Right lobe of liver (tissue), 6 donors: ENCODE measurements at regions not wholly inside any gene's neighbourhood (a gene's known extent, or its start where the extent isn't known, plus 50 kb on each side); places are given as distances from the start of the nearest gene placed in this dataset.

Experiments used
- ATAC-seq, 4 donors: fragments of 200-7000 bp; cut with Tn5 transposase; one replicate each; pipeline ENCODE4 v1.9.1; 2020; ENCODE audit warnings: mild to moderate bottlenecking in 4 of 4, moderate library complexity in 4 of 4
- DNase-seq, 3 donors: peaks; one replicate each; pipeline ENCODE4 v3.0.0-alpha.2; 2020
- H3K27ac ChIP-seq, 3 donors: fragments of 200-600 bp; one replicate each; pipeline ENCODE4 v1.8.0; 2022
- H3K27me3 ChIP-seq, 2 donors: fragments of 200-600 bp; one replicate each; pipeline ENCODE4 v1.8.0; 2022
- H3K36me3 ChIP-seq, 4 donors: fragments of 200-600 bp; sonication (generic) in 1 of 4; one replicate each; pipeline versions ENCODE4 v1.5.1 to v1.8.0; 2017 to 2022; ENCODE audit warnings: control low read depth in 1 of 4
- H3K4me1 ChIP-seq, 4 donors: fragments of 200-600 bp; sonication (generic) in 1 of 4; one replicate each; pipeline versions ENCODE4 v1.5.1 to v1.8.0; 2017 to 2022; ENCODE audit warnings: control low read depth in 1 of 4
- H3K4me3 ChIP-seq, 3 donors: fragments of 200-600 bp; one replicate each; pipeline ENCODE4 v1.8.0; 2022
- H3K9me3 ChIP-seq, 4 donors: fragments of 200-600 bp; sonication (generic) in 1 of 4; one replicate each; pipeline versions ENCODE4 v1.5.1 to v1.8.0; 2017 to 2022; ENCODE audit warnings: control low read depth in 1 of 4
- POLR2A ChIP-seq: fragments of 450-650 bp; IDR thresholded peaks from one replicate; pipeline ENCODE4 v1.6.1; 2017; ENCODE audit warnings: antibody characterized with exemption, mild to moderate bottlenecking
- WGBS: methylation state at CpG from one replicate; pipeline ENCODE4 v1.1.6; 2018; ENCODE audit warnings: low coverage, low lambda C conversion rate; ENCODE audit not compliant: insufficient coverage; ENCODE audit errors: missing lambda C conversion rate; 5-methylcytosine and 5-hydroxymethylcytosine counted together
- intact Hi-C, 2 donors: fragments of 100-400 bp; cut with DNase I; formaldehyde crosslinking; loops; one replicate each; pipeline versions ENCODE4 v1.11.2 to v1.14.1; 2022
- TF ChIP-seq, protein P1 (sequence below), 4 donors: fragments of 200-600 bp in 3 of 4; fragments of 450-650 bp in 1 of 4; IDR thresholded peaks; one replicate each; pipeline versions ENCODE4 v1.5.1 to v1.8.0; 2016 to 2022; ENCODE audit warnings: antibody characterized with exemption in 4 of 4, mild to moderate bottlenecking in 2 of 4
- donor health status: DM: no; HTN: yes; CAD: no.
- donor health status: DM: no; HTN: no; CAD: no.
- donor health status: DM: no; HTN: no; CAD: no.
- donor health status: DM: no; HTN: yes; CAD: no.
- donor health status: DM: no; HTN: yes; CAD: no.

DNA sequence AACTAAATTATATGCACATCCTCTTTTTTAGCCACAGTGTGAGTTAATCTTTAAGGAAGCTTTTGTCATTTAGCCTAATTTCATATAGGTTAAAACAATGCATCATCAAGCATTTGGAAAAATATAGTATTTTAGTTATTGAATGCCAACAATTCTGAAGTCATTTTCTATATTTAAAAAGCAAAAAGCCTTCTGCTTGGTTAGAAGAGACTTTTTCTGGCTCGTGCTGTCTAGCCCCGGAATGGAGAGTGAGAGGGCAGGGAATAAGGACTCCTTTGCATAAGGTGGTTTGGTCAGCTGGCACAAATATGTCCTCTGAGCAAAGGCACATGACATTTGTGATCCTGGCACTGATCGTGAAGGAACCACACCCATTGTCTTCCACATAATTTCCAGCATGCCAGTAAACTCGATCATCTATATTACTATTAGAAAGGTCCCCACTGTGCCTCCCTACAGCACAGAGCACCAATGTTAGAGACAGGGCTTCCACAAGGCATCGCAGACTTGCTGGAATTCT, 393.7 kb upstream of the INTU start:
- Histone ChIP-seq H3K9me3 (no peaks in the 10 kb centered on the region), H3K27me3 (no peaks in the 10 kb centered on the region), H3K4me3 (no peak overlapping the region), H3K27ac (no peak overlapping the region), H3K4me1 (no peaks in the 10 kb centered on the region), H3K36me3 (no peaks in the 10 kb centered on the region)
- TF ChIP-seq POLR2A: no peak
- TF ChIP-seq, protein P1, sequence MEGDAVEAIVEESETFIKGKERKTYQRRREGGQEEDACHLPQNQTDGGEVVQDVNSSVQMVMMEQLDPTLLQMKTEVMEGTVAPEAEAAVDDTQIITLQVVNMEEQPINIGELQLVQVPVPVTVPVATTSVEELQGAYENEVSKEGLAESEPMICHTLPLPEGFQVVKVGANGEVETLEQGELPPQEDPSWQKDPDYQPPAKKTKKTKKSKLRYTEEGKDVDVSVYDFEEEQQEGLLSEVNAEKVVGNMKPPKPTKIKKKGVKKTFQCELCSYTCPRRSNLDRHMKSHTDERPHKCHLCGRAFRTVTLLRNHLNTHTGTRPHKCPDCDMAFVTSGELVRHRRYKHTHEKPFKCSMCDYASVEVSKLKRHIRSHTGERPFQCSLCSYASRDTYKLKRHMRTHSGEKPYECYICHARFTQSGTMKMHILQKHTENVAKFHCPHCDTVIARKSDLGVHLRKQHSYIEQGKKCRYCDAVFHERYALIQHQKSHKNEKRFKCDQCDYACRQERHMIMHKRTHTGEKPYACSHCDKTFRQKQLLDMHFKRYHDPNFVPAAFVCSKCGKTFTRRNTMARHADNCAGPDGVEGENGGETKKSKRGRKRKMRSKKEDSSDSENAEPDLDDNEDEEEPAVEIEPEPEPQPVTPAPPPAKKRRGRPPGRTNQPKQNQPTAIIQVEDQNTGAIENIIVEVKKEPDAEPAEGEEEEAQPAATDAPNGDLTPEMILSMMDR (IDR thresholded peaks at IDR 0.05): no peak
- no peak for ATAC-seq
- 39% methylated on average over 5 of the region's 5 CpGs for WGBS
- DNase-seq: no peak
- intact Hi-C loops: no loop called here

DNA sequence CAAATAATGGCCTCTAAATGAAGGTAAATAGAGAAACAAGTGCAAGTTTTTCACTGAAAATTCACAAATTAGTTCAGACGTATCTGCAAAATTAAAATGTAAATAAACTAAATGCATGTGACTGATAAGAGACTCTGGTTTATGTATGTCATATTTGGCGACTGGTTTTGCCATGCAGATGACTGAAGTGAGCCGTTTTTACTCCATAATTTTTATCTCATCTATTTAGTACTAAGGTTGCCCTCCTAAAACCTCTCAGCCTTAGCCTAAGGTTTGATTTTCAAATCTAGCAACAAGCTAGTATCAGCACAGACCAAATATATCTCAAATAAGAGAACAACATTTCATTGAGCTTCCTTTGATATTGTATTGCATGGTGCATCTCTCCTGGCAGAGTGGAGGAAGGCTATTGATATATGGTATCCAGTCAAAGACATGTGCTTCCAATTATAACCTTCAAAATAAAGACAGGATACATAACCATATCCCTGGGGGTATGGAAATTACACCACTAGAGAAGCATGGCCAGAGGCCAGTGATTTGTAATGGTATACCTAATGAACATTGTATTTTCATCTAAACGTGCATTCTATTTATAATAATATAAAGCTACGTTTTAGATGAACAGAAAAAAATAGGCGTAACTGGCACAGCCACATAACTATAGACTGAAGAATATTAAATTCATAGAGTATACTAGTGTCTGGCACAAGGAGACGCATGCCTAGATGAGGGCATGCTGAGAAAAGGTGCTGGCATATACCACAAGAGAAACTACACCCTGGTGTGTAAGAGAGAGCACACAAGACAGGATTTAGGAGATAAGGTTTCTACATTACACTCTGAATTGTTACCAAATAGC, 392.6 kb upstream of the INTU start:
- no peak overlapping the region for H3K27ac ChIP-seq
- intact Hi-C loops: no loop called here
- WGBS: 51% methylated on average over 7 of the region's 7 CpGs
- DNase-seq (no peak), ATAC-seq (no peak)
- H3K27me3 ChIP-seq: no peaks in the 10 kb centered on the region
- no peaks in the 10 kb centered on the region for H3K4me1 ChIP-seq
- H3K9me3 ChIP-seq: no peaks in the 10 kb centered on the region
- no peaks in the 10 kb centered on the region for H3K36me3 ChIP-seq
- no peak for TF ChIP-seq POLR2A
- TF ChIP-seq, protein P1 (IDR thresholded peaks at IDR 0.05): no peak
- H3K4me3 ChIP-seq: no peak overlapping the region

DNA sequence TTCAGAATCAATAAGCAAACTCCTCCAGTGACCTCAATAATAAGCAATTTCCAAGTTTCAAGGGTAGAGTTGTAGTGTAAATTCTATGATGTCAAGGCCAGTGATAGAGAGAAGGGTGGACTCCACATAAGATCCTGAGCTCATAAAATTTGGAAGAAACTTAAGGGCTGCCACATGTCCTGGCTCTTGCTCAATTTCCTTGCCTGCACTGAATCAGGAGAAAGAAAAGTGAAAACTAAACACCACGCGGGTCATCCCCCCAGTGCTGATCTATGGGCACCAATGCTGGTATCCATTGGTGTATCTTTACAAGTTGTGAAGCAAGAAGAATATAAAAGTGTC, 392.0 kb upstream of the INTU start:
- intact Hi-C loops: no loop called here
- Histone ChIP-seq H3K4me3 (no peak overlapping the region), H3K4me1 (no peaks in the 10 kb centered on the region), H3K27me3 (no peaks in the 10 kb centered on the region), H3K9me3 (no peaks in the 10 kb centered on the region), H3K27ac (no peak overlapping the region), H3K36me3 (no peaks in the 10 kb centered on the region)
- DNase-seq: no peak
- TF ChIP-seq POLR2A: no peak
- TF ChIP-seq, protein P1 (IDR thresholded peaks at IDR 0.05): no peak
- WGBS: 56% methylated on average over 2 of the region's 2 CpGs
- no peak for ATAC-seq

DNA sequence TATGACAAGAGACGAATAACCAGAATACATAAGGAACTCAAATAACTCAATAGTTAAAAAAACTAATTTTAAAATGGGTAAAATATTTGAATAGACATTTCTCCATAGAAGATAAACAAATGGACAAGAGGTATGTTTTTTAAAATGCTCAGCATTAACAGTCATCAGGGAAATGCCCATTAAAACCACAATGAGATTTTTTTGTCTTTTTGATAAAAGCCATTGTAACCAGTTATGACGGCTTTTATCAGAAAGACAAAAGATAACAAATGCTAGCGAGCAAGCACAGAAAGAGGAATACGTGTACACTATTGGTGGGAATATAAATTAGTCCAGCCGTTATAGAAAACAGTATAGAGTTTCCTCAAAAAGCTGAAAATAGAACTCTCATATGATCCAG, 388.2 kb upstream of the INTU start:
- H3K4me3 ChIP-seq: no peak overlapping the region
- ATAC-seq: no peak
- H3K36me3 ChIP-seq: no peaks in the 10 kb centered on the region
- no peaks in the 10 kb centered on the region for H3K4me1 ChIP-seq
- no peak overlapping the region for H3K27ac ChIP-seq
- H3K27me3 ChIP-seq: no peaks in the 10 kb centered on the region
- DNase-seq: no peak
- WGBS: 55% methylated on average over 5 of the region's 5 CpGs
- intact Hi-C loops: no loop called here
- H3K9me3 ChIP-seq: no peaks in the 10 kb centered on the region
- no peak for TF ChIP-seq POLR2A
- TF ChIP-seq, protein P1 (IDR thresholded peaks at IDR 0.05): no peak
